ENCODE measurements at regions not wholly inside any gene's neighbourhood (a gene's known extent, or its start where the extent isn't known, plus 50 kb on each side); places are given as distances from the start of the nearest gene placed in this dataset.

GRCh38 chr17:77509089-77509488 lies 368.3 kb downstream of the SEC14L1 start:
- Histone ChIP-seq H3K27me3 (peaks cover 3% of the 10 kb centered on the region), H3K27ac (no peak overlapping the region), H3K4me1 (ENCODE audit: insufficient read depth) (peaks cover 3% of the 10 kb centered on the region), H3K36me3 (no peaks in the 10 kb centered on the region), H3K9me3 (no peaks in the 10 kb centered on the region), H3K4me3 (no peak overlapping the region)
- TF ChIP-seq, protein P1, sequence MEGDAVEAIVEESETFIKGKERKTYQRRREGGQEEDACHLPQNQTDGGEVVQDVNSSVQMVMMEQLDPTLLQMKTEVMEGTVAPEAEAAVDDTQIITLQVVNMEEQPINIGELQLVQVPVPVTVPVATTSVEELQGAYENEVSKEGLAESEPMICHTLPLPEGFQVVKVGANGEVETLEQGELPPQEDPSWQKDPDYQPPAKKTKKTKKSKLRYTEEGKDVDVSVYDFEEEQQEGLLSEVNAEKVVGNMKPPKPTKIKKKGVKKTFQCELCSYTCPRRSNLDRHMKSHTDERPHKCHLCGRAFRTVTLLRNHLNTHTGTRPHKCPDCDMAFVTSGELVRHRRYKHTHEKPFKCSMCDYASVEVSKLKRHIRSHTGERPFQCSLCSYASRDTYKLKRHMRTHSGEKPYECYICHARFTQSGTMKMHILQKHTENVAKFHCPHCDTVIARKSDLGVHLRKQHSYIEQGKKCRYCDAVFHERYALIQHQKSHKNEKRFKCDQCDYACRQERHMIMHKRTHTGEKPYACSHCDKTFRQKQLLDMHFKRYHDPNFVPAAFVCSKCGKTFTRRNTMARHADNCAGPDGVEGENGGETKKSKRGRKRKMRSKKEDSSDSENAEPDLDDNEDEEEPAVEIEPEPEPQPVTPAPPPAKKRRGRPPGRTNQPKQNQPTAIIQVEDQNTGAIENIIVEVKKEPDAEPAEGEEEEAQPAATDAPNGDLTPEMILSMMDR (IDR thresholded peaks at IDR 0.05), result no peak
- TF ChIP-seq POLR2A (IDR thresholded peaks at IDR 0.05) (no peak), EP300 (IDR thresholded peaks at IDR 0.05) (no peak)
- WGBS, 3 donors, result 95 to 99% (median 96%) methylated on average over 2 of the region's 2 CpGs
- intact Hi-C loops (cut with DNase I), result no loop called here
- no peak for DNase-seq

GRCh38 chr17:77509599-77509998 lies 368.8 kb downstream of the SEC14L1 start:
- H3K27ac ChIP-seq, result no peak overlapping the region
- intact Hi-C loops (cut with DNase I), result no loop called here
- H3K27me3 ChIP-seq, result peaks cover 3% of the 10 kb centered on the region
- WGBS, 3 donors, result 98 to 100% (median 98%) methylated on average over 2 of the region's 2 CpGs
- H3K36me3 ChIP-seq, result no peaks in the 10 kb centered on the region
- no peak for TF ChIP-seq EP300 (IDR thresholded peaks at IDR 0.05)
- no peak for TF ChIP-seq POLR2A (IDR thresholded peaks at IDR 0.05)
- TF ChIP-seq, protein P1 (IDR thresholded peaks at IDR 0.05), result no peak
- no peak for DNase-seq
- H3K4me1 ChIP-seq (ENCODE audit: insufficient read depth), result peaks cover 2% of the 10 kb centered on the region
- no peak overlapping the region for H3K4me3 ChIP-seq
- no peaks in the 10 kb centered on the region for H3K9me3 ChIP-seq

DNA sequence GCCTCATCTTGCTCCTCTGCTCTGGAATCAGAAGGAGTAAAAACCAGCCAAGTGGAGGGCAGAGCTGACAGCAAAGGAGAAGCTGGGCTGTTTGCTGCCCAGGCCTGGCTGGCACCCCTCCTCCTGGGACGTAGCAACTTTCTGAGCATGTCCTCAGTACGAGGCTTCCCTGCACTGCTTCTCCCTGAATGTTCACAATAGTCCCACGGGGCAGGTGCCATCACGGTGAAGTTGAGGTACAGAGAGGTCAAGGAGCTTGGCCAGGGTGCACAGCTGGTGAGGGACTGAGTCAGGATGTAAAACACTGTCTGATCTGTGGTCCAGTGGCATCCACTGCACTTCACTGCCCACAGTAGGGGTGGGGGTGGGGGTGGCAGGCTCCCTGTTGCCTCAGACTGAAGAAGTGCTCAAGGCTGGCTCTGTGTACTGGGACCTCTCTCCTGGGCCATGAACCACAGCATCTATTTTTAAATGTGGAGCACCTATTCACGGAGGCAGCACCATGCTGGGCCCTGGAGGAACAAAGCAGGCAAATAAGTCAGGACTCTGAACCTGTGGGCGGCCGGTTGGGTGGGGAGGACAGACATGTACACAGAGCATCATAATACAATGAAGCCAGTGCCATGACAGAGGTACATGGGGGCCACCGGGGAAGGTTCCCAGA lies 369.5 kb downstream of the SEC14L1 start:
- peaks cover 3% of the 10 kb centered on the region for H3K27me3 ChIP-seq
- WGBS, 3 donors, result 72 to 85% (median 82%) methylated on average over 8 of the region's 8 CpGs

GRCh38 chr17:77511514-77512061 lies 370.8 kb downstream of the SEC14L1 start:
- no peak for DNase-seq
- WGBS, 3 donors, result 40 to 73% (median 66%) methylated on average over 1 of the region's 1 CpG
- no peaks in the 10 kb centered on the region for H3K4me1 ChIP-seq (ENCODE audit: insufficient read depth)
- H3K36me3 ChIP-seq, result no peaks in the 10 kb centered on the region
- TF ChIP-seq, protein P1 (IDR thresholded peaks at IDR 0.05), result no peak
- no peak for TF ChIP-seq POLR2A (IDR thresholded peaks at IDR 0.05)
- no peak for TF ChIP-seq EP300 (IDR thresholded peaks at IDR 0.05)
- no peak overlapping the region for H3K27ac ChIP-seq
- peaks cover 3% of the 10 kb centered on the region for H3K27me3 ChIP-seq
- intact Hi-C loops (cut with DNase I), result no loop called here
- no peaks in the 10 kb centered on the region for H3K9me3 ChIP-seq
- no peak overlapping the region for H3K4me3 ChIP-seq

More for the DNA sequence above, 369.5 kb downstream of the SEC14L1 start:
- Histone ChIP-seq H3K9me3 (no peaks in the 10 kb centered on the region), H3K36me3 (no peaks in the 10 kb centered on the region), H3K4me3 (no peak overlapping the region), H3K27ac (no peak overlapping the region), H3K4me1 (ENCODE audit: insufficient read depth) (peaks cover under 1% of the 10 kb centered on the region)
- TF ChIP-seq EP300 (IDR thresholded peaks at IDR 0.05) (no peak), POLR2A (IDR thresholded peaks at IDR 0.05) (no peak)
- TF ChIP-seq, protein P1 (IDR thresholded peaks at IDR 0.05), result no peak
- intact Hi-C loops (cut with DNase I), result no loop called here
- peak in 1 of 5 donors; percentile 18 for DNase-seq
